ENCODE measurements at regions not wholly inside any gene's neighbourhood (a gene's known extent, or its start where the extent isn't known, plus 50 kb on each side); places are given as distances from the start of the nearest gene placed in this dataset.
A peak's percentile ranks its signal among the peaks of the same experiment; 100 is the strongest.
"Not testable (repeated sequence)": the region's sequence is repeated elsewhere in the genome, so short reads cannot be mapped to it uniquely, and the experiment has no call there.

GRCh38 chr15:95170561-95171380, 939.4 kb downstream of the MCTP2 start:
- DNase-seq (ENCODE audit: low read depth in 2 of 2): no peak

- DNase-seq (ENCODE audit: low read depth in 2 of 2): no peak
These were observed 940.2 kb downstream of the MCTP2 start for GRCh38 chr15:95171564-95171963.

- DNase-seq (ENCODE audit: low read depth in 2 of 2): peak in 1 of 2 donors; percentile 44
These were observed 943.2 kb downstream of the MCTP2 start for GRCh38 chr15:95174301-95175259.

GRCh38 chr15:95175914-95176658, 944.7 kb downstream of the MCTP2 start:
- DNase-seq (ENCODE audit: low read depth in 2 of 2): peak in 1 of 2 donors; percentile 92

- peak in 1 of 2 donors; percentile 34 for DNase-seq (ENCODE audit: low read depth in 2 of 2)
These were observed 945.6 kb downstream of the MCTP2 start for GRCh38 chr15:95176794-95177577.

GRCh38 chr15:95180530-95180929, 949.2 kb downstream of the MCTP2 start:
- no peak for DNase-seq (ENCODE audit: low read depth in 2 of 2)

- DNase-seq (ENCODE audit: low read depth in 2 of 2): no peak
These were observed 950.7 kb downstream of the MCTP2 start for GRCh38 chr15:95182091-95182490.

GRCh38 chr15:95192923-95193322, 961.6 kb downstream of the MCTP2 start:
- DNase-seq (ENCODE audit: low read depth in 2 of 2): no peak

- DNase-seq (ENCODE audit: low read depth in 2 of 2): no peak
These were observed 963.4 kb downstream of the MCTP2 start for GRCh38 chr15:95194746-95195145.

- DNase-seq (ENCODE audit: low read depth in 2 of 2): no peak
These were observed 965.0 kb downstream of the MCTP2 start for GRCh38 chr15:95196176-95196915.

- no peak for DNase-seq (ENCODE audit: low read depth in 2 of 2)
These were observed 971.4 kb downstream of the MCTP2 start for GRCh38 chr15:95202569-95203349.

GRCh38 chr15:95205077-95205476, 973.7 kb downstream of the MCTP2 start:
- no peak for DNase-seq (ENCODE audit: low read depth in 2 of 2)

- not testable (repeated sequence) for DNase-seq (ENCODE audit: low read depth in 2 of 2)
These were observed 974.5 kb downstream of the MCTP2 start for GRCh38 chr15:95205830-95206229.

- no peak for DNase-seq (ENCODE audit: low read depth in 2 of 2)
These were observed 976.7 kb downstream of the MCTP2 start for GRCh38 chr15:95208071-95208470.

GRCh38 chr15:95208988-95209387, 977.6 kb downstream of the MCTP2 start:
- peak in 1 of 2 donors; percentile 52 for DNase-seq (ENCODE audit: low read depth in 2 of 2)

GRCh38 chr15:95210436-95210981, 979.1 kb downstream of the MCTP2 start:
- DNase-seq (ENCODE audit: low read depth in 2 of 2): no peak

GRCh38 chr15:95215017-95215416, 983.7 kb downstream of the MCTP2 start:
- no peak for DNase-seq (ENCODE audit: low read depth in 2 of 2)

GRCh38 chr15:95226835-95227234, 995.5 kb downstream of the MCTP2 start:
- DNase-seq (ENCODE audit: low read depth in 2 of 2): no peak

GRCh38 chr15:95227235-95227634, 995.9 kb downstream of the MCTP2 start:
- DNase-seq (ENCODE audit: low read depth in 2 of 2): no peak

Data from dermis microvascular lymphatic vessel endothelial cell (primary cell).